GM19239 (cell line): ENCODE measurements at regions not wholly inside any gene's neighbourhood (a gene's known extent, or its start where the extent isn't known, plus 50 kb on each side); places are given as distances from the start of the nearest gene placed in this dataset.

Experiments used
- DNase-seq: peaks from one replicate; pipeline ENCODE4 v3.0.0; 2011; ENCODE audit warnings: low spot score; ENCODE audit not compliant: insufficient read length
- FAIRE-seq: peaks from 2 replicates; lab custom pipeline; 2011; peaks lifted over from hg19 to GRCh38; lab: Jason Lieb, UNC

DNA sequence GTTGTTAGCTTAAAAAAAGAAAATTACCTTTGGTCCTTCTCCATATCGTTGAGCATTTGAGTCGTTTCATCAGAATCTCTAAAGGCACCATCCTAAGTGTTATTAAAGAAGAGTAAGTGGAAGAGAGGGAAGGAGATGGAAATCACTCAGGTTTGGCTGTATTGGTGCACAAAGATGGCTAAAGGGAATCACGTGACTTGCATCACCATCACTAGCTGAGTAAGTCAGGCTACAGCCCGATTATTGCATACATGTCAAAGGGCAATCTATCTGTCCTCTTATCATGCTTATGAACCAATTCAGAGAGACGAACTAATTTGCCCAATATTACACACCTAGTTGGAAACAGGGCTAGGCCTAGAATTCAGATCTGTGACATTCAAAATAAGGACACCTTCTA, 137.6 kb downstream of the CMPK2 start:
- no peak for DNase-seq
- FAIRE-seq: no peak

DNA sequence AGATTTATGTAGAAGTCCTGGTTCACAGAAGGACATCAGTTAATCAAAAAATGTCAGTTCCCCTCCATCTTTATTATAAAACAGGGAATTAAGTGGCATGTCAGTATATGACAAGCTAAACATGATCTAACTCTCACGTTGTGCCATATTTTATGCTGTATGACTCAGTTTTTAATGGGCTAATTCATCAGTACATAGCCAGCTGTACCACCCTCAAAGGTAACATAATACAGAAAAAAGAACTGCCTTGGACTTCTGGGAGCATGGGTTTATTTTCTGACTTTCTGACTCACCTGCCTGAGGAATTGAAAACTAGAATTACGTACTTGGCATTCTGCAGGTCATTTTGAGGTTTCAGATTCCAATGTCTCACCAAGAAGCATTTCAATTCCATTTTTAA, 135.7 kb downstream of the CMPK2 start:
- no peak for DNase-seq
- no peak for FAIRE-seq

DNA sequence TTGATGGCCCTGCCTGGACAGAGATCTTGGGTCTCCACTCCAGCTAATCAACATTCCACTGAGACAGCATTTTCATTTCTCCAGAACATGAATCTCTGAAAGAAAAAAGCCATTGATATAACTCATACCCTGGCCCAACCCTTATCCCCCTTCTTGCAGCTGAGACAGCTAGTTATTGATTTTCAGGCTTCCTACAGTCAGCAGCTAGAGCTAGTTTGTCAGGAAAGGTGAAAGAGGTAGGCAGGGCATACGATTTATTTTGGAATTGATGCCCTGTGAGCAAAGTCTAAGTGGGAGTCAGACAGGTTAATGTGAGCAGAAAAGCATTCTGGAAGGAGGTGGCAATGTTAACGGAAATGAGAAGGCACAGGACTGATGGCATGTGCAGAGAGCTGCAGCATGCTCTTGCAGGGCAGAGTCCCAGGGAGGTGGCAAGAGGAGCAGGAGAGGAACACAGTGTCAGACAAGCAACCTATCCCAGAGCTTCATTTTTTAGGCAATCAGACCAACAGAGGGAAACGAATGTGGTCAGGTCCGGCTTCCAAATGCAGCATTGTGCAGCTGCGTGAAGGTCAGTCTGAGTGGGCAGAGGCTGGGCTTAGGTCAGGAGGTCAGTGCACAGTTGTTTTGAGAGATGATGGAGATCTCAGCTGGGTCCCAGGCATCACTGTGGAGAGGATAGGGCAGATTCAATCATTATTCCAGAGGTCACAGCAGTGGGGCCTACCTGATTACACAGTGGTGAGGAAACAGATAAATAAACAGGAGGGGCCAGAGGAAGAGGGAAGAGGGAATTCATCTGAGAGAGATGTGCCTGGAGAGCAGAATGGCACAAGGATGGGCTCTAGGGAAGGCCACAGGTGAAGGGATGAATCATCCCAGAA, 134.8 kb downstream of the CMPK2 start:
- FAIRE-seq: no peak
- DNase-seq: no peak

DNA sequence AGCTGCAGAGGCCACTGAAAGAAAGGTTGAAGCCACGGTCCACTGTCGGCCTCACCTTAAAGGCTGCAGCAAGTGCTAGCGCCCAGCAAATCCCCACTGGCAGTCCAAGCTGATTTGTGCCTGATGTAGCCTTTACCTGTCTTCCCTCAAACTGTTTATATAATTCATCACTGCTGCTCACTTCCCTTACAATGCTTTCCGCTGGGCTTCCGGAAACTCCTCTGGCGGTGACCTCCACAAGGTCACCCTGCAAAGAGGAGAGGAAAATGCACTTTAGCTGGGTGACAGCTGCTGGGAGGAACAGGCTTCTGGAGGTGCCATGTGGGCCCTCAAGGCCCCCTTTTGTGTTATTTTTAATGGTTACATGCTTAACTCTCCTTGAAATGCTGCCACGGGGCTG, 126.2 kb downstream of the CMPK2 start:
- FAIRE-seq: no peak
- no peak for DNase-seq

DNA sequence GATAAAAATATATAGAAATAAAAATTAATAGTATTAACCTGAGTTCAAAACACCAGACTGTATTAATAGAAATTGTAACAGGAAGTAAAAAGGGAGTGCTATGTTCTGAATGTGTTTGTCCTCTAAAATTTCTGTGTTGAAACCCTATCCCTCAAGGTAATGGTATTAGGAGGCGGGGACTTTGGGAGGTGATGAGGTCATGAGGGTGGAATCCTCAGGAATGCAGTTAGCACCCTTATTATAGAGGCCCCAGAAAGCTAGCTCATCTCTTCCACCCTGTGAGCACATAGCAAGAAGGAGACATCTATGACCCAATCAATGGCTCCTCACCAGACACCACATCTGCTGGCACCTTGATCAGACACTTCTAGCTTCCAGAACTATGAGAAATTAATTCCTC, 124.5 kb downstream of the CMPK2 start:
- DNase-seq (no peak), FAIRE-seq (no peak)

DNA sequence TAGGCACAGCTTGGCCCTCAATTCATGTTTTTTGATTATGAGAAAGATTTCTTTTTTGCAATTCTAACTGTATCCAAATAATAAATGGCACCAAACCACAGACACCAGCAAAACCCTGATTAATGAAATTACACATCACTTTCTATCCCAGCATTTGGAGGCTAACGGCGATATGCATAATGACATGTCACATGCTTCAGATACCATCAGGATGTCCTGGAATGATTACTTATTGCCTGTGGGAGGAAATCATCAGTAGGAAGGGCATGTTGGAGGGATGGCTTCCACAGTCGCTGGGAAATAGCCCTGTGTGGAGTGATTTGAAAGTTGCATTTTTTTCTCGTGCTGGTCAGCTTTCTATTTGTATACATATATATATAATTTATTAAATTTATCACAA, 121.7 kb downstream of the CMPK2 start:
- DNase-seq (no peak), FAIRE-seq (no peak)

DNA sequence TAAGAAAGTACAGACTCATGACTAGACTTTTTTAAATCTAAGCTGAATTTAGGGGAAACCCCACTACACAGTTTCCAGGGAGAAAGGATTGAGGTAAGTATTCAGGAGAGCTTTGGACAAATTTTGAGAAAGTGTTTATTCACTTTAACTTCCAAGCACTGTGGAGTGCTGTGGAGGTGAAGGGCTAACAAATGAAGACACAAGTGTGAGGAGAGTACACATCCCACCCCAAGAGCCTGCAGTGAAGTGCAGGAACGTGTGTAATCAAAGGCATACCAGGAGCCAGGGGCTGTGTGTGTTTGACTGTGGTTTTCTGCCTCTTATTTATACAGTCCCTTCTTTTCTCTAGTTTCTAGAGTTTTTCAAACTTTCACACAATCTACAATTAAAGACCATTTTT, 118.3 kb downstream of the CMPK2 start:
- FAIRE-seq (no peak), DNase-seq (no peak)

DNA sequence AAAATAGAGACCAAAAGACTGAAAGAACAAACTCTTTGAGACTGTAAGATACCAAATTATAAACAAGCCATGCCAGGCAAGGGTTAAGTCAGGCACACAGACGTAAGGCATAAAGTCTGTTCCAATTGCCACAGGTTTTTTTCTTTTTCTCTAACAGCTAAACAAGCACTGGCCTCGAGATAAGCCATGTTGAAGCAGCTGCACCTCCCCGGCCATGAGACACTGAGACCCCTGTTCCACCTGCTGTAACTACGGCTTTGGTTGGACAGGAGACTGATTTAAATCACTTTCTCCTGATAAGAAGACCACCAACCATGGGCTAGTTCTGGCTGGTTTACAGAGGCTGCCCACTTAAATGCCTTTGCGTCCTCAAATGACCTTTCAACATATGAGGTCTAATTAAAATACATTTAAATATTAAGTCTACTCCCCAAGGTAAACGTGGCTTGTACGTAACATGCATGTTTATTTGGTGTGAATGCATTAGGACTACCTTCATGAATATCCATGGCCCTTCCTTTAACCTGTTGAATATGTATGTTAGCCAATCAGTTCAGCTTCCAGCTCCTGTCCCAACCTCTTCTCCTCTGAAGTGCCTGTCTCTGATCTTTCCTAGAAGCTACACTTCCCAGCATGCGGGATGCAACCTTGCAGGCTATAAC, 117.2 kb downstream of the CMPK2 start:
- FAIRE-seq (no peak), DNase-seq (no peak)

DNA sequence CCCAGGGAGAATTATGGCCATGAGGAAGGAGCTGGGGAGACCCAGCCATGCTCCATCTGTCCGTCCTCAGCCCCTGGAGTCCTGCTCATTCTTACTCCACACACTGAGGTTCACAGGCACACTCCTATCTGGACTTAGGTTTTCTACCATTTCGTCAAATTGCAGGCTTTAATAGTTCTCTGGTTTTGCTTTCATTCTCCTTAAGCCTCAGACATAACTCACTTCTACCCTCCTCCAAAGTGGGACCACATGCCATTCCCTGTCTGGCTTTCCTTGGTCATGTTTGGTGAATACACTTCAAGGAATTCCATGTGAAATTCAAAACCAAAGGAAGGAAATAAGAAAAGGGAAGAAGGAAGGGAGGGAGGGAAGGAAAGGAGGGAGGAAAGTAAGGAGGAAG, 115.7 kb downstream of the CMPK2 start:
- no peak for DNase-seq
- FAIRE-seq: no peak

DNA sequence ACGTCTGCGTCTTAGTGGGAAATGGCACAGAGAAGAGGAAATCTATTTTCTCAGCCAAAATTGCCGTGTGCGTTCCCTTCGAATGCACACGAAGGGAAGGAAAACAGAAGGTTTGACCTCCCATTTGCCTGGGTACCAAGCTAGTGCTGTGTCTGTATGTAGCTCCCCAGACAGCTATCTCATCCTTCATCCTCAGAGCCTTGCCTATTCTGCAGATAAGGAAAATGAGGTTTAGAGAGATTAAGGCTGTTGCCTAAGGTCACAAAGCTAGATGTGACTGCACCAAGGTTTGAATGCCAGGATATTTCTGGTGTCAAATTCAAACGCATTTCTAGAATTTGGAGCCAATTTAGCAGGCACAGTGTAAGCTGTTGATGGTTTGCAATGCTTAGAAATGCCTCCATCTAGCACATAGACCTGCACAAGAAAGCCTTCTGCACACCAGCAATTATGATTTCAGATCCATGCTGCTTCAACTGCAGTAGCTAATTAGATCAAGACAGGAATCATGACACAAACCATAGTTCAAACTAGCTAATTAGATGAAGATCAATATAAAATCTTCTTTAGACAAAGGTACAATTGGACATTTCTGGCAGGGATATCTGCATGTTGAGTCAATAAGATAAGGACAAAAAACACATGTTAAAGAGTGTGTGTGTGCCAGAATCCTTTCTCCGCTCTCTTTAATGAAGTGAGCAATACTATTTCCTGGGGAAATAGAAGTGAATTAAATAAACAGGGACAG, 115.1 kb downstream of the CMPK2 start:
- no peak for FAIRE-seq
- DNase-seq: no peak

DNA sequence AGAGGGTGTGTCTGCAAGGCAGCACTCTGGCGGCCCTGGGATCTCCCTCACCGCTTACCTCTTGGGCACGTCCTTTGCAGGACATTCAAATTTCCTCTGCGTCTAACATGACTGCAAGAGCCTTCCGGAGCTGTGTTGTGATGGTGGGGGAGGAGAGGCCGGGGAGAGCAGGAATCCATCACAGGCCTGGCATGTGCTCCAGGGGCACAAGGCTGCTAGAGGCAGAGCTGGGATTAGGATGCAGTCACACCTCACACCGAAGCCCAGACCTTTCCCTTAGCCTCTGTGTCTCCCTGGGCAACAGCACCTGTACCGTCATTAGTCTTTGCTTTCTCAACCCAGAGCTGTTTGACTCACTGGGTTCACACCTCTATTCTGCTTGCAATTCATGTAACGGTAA, 111.3 kb downstream of the CMPK2 start:
- no peak for FAIRE-seq
- DNase-seq: no peak

DNA sequence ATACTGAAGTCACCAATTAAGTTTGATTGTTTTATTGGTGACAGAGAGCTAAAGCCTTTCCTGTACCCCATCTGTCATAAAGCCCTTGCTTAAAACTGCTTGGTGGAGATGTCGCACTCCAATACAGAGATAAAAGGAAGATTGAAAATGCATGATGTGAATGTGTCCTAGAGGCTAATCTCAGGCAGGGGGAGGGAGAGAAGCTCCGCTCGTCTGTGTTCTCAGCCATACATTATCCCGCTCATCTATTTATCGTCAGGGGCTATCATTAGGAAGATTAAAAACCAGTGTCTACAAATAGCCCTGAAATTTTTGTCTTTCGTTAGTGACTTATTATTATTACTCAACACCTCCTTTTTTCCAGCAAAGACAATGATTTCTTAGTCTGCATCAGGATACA, 110.3 kb downstream of the CMPK2 start:
- DNase-seq (no peak), FAIRE-seq (no peak)

DNA sequence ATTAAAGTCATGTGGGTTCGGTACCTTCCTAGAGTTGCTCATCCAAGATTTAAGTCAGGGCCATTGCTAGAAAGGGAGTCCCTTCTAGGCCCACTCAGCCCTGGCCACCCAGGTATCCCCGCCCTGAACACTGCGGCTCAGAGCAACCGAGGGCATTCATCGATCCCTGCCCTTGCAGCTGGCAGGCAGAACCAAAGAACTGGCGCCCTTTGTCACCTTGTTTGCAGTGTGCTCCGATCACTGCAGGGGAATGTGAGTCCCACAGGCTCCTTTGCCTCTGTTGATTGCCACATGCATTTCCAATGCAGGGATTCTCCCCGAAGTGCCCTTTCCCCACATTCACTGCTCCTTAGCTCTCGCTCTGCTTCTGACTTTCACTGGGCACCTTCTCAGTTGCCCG, 108.5 kb downstream of the CMPK2 start:
- FAIRE-seq (no peak), DNase-seq (no peak)

DNA sequence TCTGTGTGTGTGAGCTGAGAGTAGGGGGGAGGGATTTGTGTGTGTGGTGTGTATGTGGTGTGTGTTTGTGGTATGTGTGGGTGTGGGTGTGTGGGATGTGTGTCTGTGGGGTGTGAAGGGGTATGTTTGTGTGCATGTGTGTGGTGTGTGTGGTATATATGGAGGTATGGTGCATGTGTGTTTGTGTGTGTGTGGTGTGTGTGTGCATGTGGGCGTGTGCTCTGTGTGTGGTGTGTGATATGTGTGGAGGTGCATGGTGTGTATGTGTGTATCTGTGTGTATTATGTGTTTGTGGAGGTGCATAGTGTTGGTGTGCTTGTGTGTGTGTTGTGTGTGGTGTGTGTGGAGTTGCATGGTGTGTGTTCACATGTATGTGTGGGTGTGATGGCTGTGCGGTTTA, 106.0 kb downstream of the CMPK2 start:
- no peak for DNase-seq
- no peak for FAIRE-seq

DNA sequence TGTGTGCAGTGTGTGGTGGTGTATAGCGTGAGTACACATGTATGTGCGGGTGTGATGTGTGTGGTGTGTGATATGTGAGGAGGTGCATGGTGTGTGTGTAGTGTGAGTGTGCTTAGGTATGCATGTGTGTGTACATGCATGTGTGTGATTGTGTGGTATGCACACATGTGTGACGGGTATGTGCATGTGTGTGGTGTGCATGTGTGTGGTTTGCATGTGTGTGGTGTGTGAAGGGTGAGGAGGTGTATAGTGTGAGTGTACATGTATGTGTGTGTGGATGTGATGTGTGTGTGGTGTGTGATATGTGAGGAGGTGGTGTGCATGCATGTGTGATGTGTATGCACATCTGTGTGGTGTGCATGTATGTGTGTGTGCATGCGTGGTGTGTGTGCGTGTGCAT, 105.6 kb downstream of the CMPK2 start:
- FAIRE-seq (no peak), DNase-seq (no peak)

DNA sequence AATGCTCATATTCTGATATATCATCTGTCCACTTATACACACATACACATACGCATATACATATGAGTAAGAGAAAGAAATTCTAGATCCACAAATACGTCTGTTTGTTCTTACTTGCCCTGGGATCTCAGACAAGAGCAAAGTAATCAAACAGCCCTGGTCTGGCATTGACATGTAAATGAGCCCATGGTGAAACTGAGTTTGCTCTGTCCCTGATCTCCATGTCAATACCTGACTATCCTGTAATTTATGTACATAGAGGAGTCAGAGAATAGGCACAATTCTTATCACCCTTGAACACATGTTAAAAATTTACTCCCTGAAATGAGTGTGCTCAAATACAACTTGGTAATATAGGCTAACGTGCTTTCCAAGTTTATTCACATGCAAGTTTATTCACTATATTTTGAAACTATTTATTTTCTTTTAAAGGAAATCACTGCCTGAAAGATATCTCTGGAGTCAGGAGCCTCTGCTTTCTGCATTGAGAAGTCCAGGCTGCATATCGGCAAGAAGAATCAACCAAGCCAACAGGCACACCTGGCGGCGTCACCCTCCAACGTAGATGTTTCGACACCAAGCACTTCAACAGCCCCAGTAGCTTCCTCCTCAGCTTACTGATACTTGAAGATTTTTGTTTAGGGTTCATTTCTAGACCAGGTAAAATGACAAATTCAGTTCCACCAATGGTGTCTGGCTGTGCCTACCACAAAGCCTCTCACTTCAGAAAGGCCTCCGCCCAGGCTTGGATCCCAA, 100.6 kb downstream of the CMPK2 start:
- no peak for FAIRE-seq
- no peak for DNase-seq

DNA sequence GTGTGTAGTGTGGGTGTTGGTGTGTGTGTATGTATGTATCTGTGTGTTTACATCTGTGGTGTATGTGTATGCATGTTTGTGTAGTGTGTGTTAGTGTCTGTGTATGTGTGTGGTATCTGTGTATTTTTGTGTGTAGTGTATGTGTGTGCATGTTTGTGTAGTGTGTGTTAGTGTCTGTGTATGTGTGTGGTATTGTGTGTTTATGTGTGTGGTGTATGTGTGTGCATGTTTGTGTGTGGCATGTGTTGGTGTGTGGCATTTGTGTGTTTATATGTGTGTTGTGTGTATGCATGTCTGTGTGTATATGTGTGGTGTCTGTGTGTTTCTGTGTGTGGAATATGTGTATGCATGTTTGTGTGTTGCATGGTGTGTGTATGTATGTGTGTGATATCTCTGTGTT, 96.4 kb downstream of the CMPK2 start:
- FAIRE-seq: no peak
- no peak for DNase-seq

DNA sequence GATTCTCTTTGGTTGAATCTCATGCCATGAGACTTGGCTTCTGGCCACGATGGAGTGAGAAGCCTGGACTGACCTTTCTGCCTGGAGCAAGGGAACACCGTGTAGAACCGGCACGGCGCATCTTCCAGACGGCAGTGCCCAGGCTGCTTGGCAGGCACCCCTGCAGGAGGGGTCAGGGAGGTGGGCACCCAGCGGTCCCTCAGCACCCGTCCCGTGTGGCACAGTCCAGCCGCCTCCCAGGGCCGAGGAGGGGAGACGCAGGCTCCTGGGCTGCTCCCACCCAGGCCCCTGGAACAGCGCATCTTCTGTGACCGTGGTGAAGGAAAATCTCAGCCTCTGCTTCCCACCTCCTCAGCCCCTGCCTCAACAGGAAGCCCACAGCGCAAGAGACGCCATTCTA, 95.7 kb downstream of the CMPK2 start:
- FAIRE-seq: no peak

DNA sequence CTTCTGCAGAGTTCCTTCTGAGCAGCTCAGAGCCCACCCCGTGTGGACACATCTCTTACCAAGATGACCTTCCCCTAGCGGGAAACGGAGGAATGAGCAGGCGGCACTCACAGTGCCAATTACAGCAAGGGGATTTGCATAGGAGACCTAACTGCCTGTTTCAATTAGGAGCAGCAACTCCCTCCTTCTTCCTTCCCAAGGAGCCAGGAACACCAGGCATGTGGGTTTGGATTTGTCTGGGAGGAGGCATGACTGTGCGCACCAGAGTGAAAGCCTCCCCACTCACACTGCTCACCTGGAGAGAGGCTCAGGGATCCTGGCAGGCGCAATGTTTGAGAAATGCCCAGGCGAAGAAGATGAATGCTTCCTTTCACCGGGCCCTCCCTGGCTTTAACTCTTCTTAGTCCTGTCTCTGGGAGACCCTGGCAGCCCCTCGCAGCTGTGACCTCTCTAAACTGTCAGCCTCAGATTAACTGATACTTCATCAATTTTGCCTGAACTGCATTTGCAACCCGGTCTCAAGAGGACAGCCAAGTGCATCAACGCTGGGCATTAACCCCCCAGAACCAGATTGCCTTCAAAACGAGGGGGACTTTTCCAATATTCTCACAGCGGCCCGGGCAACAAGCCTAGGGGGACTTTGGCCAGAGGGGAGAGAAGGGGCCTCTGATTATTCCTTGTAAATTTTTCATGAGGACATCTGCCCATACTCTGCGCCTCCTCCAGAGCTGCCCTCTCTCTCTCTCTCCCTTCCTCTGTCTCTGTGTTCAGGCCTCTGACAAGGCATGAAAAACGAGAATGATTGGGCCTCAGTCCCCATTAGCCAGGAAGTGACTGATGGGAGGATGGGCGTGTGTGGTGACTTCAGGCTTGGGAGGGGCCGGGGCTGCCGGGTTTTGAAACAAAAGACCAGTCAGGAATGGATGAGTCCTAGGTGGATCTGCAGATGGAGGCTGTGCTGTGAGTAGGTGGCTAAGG, 93.8 kb downstream of the CMPK2 start:
- DNase-seq (no peak), FAIRE-seq (no peak)

More for the DNA sequence above, 95.7 kb downstream of the CMPK2 start:
- DNase-seq: no peak
